Right renal pelvis (tissue), 4 donors: ENCODE measurements at regions not wholly inside any gene's neighbourhood (a gene's known extent, or its start where the extent isn't known, plus 50 kb on each side); places are given as distances from the start of the nearest gene placed in this dataset.

Experiments used
- DNase-seq, 4 donors: peaks; one replicate each; pipeline ENCODE4 v3.0.0-alpha.2; 2013; ENCODE audit warnings: low read depth in 4 of 4, low spot score in 3 of 4, missing footprints in 1 of 4

DNA sequence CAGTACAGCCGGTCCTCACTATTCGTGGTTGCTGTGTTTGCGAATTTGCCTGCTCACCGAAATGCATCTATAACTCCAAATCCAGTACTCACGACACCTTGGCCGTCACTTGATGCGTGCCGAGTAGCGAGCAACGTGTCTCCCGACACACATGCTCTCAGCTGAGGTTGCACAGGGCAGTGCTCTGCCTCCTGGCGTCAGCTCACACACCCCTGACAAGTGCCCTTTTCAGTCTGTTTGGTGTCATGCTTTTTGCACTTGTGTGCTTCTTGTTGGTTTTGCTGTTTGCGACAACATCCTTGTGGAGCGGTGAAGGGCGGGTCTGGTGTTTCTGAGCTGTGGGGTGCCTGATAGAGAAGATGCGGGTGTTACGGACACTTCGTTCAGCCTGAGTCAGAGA is 110.4 kb upstream of the RFLNA start:
- no peak for DNase-seq

DNA sequence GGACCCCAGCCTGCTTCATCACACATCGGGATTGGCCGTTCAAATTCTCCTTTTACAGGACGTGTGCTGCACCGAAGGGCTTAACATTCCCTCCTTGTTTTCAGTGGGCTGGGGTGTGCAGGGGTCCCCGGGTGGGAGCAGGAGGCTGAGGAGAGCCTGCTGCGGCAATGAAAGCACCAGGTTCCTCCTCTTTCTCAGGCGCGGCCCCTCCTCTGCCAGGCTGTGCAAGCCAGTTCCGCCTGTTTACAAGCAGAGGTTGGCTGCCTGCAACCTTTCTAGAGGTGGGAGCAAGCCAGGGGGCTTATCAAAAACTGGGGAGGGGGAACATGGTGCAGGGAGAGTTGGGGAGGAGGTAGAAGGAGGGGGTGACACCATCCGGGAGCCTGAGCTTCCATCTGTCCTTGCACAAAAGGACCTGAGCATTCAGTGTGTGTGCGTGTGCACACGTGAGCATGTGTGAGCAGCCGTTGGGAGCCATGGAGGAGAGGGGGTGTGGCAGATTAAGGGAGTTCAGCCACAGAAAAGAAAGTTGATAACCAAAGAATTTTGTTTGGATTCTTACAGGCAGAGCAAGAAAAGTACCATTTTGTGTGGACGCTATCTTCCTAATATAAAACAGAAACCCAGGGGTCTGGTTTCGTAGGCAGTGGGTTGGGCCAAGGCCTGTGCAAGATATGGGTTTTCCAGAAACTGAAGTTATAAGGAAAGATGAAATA is 108.8 kb upstream of the RFLNA start:
- DNase-seq = no peak

DNA sequence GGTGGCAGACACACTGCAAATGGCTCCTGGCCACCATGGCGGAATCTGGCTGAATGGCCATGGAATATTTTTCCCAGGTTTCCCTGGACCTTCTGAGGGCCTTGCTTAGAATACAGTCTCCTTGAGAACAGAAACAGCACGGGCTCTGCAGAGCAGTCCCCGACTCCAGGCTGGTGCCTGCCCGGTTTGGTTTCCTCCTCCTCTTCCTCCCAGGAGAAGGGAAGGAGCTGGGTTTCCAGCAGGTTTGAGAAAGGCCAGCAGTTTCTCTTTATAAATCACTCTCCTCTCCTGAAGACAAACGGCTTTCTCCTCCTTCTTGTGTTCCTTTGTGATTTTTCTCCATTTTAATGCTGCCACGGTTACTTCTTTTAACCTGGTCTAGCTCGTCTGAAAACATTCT is 106.8 kb upstream of the RFLNA start:
- DNase-seq = no peak

DNA sequence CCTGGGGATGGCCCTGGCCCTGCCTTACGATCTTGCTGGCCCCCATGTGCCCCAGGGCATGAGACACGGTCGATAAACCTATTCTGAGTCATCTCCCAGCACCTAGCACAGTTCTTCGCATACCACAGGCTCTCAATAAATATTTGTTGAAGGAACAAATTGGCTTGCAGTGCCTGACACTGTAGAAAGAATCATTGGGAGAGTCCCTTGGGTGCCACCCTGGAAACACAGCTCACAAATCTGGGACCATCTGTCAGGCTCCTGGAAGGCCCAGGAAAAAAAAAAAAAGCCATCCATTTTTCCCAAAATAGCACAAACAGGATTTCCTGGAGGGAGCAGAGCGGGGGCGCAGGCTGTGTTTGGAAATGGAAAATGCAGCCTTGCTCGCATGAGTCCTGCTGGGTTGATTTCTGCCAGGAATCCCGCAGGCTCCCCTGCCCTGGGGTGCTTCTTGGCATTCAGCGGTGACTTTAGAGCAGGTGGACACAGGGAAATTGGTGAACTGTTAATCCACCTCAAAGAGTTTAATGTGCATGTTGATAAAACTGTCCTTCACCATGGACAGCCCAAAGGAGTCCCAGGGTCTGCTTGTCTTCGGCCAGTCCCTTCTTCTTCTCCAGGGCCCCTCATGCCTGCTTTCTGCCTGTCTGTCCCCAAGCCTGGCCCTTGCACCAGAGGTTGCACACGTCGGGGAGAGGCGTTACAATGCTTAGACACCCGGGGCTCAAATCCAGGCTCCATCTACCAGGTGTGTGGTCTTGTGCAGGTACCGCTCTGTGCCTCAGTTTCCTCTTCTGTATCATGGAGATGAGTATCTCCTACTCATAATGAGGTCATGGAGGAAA is 106.1 kb upstream of the RFLNA start:
- DNase-seq = no peak

DNA sequence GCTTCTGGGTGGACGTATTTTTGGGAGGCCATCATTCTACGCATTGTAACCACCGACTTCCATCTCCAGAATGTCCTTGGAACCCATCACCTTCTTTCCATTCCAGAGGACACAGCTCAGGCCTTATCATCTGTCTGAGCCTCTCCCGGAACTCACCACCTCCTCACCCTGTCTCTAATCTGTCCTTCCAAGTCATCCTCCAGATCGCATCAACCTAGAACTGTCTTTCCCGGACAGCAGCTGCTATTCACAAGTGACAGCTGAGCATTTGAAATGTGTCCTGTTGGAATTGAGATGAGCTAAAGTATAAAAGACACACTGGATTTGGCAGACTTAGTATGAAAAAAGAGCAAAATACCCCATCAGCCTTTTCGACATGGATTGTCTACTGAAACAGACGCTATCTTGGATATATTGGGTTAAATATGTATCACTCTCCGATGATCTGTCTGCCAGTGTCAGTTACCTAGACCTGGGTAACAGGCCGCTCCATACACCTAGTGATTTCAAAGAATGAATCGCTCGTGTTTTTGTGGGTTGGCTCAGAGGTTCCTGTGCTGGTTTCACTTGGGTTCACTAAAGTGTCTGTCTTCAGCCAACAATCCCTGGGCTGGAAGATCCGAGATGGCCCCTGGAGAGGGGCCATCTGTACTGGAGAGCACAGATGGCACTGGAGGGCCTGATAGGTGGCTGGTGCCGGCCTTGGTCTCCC is 104.4 kb upstream of the RFLNA start:
- no peak for DNase-seq

DNA sequence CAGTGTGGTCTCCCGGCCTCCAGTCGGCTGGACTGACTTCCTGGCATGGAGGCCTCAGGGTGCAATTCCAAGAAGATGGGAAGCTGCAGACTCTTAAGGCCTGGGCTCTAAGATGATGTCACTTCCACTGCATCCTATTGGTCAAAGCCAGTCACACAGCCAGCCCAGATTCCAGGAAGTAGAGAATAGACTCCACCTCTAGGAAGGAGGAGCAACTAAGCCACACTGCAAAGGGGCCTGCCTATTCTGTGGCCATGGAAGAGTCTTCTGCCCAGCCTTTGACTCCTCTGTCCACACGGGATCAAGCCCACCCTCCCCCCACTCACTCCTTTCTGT is 103.9 kb upstream of the RFLNA start:
- no peak for DNase-seq

DNA sequence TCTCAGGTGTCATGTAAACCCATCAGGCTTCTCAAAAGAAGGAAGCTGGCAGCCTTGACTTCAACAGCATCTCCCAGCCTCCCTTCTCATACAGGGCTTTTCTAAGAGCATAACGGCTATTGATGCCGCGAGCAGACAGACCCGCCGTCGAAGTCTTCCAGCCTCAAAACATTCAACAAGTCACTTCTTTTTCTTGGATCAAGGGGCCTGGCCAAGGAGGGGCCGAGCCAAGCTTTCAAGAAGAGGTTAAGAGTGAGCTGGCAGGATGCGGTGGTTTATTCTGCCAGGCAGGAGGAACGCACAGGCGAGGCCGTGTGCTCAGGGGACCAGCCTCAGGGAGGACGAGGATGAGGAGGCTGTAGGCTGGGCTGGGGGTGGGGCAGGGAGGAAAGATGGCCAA is 102.9 kb upstream of the RFLNA start:
- no peak for DNase-seq

DNA sequence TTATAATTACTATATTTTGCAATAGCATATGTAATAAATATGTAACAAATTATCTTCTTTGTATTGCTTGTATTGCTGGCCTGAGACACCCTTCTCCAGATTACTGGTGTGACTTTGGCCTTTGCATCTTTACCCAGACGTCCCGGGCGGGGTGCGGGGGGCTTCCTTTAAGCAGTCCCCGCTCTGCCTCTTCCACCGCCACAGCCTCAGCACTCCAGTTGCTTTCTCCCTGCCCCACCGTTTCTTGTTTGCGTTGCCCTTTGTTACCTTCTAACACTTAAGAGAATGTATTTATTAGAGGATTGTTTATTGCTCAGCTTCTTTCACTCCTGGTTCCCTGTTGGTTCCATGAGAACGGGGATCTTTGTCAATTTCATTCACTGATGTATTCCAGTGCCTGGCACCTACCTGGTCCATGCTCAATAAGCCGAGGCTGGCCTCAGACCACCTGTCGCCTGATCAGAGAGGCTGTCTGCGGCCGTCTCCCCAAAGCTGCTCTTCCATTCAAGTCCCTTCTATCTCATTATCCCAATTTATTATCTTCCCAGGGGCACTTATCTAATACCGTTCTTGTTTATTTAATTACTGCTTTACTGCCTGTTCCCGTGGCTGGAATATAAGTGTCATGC is 100.5 kb upstream of the RFLNA start:
- no peak for DNase-seq

DNA sequence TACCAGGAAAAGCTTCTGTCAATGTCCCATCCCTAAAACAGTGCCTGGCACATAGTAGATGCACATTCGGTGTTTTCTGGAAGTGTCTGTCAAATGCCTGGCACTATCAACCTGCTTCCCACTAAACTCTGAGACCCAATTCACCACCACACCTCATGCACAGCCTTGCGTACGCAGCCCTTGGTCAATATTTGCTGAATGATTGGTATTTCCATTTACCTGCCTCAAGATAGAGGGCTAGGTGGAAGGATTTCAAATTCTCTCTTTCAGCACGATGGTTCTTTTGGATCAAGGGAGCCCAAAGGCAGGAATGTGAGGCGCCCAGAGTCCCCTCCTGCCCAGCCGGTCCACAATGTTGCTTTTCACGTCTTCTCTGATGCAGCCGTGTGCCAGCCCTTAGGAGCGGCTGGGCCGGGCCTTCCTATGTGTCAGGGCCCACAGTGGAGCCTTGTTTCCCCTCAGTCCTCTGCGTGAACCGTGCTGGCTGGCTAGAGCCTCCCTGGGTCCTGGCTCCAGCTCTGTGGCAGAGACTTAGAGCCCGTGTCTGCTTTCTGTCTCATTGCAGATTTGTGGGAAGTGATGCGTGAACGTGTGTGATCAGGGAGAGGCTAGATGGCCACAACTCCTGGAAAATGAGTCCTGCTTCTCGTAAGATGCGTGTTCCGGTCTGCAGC is 99.9 kb upstream of the RFLNA start:
- DNase-seq = no peak

DNA sequence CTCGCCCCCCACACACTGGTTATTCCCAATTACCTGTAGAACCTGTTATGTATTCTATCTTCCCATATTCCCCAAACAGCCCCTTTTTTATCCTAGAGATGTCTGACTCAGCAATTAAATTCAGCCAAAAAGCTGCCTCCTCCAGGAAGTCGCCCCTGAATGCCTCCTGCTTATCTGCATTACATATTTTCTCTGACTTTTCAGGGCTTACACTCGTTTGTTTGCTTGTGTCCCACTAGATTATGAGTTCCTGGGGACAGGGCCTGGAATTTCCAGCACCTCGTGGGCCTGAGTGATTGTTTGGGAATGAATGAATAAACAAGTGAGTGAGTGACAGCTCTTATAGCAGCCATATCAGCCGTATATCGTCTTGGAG is 99.3 kb upstream of the RFLNA start:
- no peak for DNase-seq

DNA sequence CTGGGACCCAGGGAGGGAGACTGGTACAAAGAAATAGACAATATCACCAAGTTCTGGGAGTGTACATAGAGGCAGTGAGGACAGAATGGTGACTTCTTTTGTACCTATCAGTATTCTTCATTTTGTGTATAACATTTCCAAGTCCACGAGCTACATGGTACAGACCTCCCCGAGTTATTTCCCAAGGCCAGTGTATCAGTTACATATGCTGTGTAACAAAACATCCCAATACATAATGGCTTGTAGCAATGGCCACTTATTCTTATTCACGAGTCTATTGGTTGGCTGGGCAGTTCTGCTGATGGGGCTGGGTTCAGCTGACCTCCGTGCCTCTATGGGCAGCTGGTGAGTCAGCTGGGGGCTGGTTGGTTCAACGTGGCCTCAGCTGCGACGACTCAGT is 98.7 kb upstream of the RFLNA start:
- no peak for DNase-seq

DNA sequence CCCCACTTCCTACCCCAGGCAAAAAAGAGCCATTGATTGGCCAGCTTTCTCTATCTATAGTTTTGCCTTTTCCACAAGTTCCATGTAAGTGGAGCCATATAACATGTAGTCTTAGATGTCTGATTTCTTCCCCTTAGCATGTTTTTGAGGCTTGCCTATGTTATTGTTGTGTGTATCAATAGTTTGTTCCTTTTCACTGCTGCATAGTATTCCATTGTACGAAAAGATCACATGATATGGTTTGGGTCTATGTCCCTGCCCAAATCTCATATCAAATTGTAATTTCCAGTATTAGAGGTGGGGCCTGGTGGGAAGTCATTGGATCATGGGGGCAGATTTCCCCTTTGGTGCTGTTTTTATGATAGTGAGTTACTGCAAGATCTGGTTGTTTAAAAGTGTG is 93.6 kb upstream of the RFLNA start:
- no peak for DNase-seq

DNA sequence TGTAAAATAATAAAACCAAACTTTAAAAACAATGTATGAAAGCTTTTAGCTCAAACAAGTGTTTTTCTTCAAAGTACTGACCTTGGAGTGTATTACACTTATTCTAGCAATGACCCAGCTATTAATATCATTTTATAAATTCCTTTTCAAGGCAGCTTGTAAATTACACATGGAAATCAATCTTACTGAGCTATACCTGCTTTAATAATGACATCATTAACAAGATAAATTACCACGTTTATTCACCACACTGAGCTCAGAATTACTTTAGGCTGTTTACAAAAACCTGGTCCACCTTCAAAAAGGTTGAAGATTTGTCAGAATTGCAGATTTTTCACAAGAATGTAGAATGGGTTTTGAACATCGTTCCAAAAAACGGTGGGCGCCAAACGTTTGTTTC is 91.7 kb upstream of the RFLNA start:
- no peak for DNase-seq

DNA sequence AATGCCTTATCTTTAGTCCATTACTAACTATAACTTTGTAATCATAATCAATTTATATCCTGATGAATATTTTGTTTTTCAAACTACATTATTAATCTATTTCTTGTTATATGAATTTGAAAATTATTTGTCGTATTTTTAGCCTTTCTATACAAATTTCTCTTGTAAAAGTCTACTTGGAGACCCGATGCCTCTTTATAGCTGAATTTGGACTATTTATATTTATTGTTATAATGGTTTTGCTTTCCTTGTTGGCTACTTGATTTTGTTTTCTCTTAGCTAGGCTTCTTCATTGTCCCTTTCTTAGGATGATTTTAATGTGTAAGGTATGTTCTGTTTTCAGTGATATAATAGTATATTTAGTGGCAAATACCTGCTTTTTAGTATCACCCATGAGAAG is 89.5 kb upstream of the RFLNA start:
- no peak for DNase-seq

DNA sequence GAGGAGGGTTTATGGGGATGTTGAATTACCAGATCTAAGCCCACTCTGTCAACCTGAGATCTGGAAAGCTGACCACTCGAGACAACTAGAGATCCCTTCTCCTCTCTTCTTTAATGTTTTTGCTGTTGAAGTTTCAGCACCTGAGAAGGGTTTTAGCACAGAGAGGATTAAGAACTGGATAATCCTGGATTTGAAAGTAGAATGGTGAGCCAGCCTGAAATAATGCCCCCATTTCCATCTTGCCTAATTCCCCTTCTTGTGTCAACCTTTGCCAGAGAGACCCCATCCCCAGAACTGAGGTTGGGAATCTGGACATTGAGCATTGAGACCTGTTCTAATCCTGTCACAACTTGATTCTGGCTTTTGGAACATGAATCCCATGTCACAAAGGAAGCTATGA is 87.8 kb upstream of the RFLNA start:
- DNase-seq = no peak

DNA sequence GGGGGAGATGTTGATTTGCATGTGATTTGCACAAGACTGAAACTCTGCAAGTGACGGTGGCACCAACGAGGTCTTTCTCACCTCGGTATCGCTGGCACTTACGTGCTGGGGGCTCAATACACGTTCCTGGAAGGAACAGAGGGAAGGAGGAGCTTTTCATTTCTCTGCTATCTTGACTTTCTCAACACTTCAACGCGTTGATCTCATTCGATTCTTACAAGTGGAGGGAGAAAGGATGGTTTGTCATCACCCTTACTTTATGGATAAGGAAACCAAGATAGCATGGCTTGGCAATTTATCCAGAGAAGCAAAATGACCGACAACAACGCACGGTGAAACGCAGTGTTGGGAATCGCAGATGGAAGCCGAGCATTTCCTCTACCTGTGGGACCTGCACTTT is 87.3 kb upstream of the RFLNA start:
- no peak for DNase-seq

DNA sequence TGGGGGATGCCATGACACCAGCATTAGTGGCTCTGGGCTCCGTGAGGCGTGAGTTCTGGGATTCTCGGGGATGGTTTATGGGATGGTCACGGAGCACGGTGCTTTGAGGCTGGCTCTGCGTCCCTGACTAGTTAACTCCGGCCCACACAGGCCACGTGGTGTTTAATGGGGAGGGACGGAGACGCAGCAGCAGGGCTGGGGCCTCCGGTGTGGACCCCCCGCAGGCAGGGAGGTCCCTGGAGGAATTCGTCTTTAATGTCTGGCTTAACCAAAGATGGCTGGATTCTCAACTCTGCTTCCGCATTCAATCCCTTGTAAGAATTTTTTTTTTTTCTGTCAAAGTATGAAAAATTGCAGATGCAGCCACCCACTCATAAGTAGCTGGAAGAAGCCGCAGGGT is 86.4 kb upstream of the RFLNA start:
- DNase-seq = no peak

DNA sequence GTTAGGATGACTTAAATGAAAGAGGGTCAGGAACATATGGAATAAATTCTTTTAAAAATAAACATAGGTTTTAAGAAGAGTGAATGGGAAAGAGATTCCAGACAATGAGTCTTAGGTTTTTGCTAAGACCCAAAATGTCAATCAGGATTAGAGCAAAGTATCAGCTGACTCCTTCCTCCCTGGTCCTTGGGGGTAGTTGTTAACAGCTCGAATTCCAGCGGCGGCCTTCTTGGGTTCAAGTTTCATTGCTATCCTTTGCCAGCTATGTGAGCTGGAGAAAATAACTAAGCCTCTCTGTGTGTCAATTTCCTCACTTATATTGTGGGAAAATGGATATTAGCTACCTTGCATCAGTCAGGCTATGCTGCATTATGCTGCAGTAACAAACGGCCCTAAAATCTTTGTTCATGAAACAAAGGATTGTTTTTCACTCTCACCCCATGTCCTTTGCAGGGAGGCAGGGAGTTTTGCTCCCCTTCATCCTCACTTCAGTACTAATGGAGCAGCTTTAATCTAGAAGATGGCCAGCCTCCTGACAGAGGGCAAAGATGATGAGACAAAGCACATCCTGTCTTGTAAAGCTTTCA is 83.8 kb upstream of the RFLNA start:
- DNase-seq = no peak

DNA sequence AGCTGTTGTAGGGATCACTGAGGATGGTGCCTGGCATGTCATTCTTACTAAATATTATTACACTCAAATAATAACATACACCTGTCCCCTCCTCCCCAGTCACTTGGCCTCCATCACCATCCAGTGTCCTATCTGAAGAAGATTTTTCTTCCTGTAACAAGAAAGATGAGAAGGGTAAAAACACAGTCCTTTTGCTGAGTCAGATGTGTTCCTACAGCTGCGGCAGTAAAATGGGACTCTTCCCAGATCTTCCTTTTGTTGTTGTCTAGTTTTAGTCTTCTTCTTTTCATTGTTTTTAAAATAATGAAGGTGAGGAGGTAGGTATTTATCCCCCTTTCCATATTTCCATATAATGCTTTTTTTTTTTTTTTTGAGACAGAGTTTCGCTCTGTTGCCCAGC is 83.1 kb upstream of the RFLNA start:
- DNase-seq = no peak

DNA sequence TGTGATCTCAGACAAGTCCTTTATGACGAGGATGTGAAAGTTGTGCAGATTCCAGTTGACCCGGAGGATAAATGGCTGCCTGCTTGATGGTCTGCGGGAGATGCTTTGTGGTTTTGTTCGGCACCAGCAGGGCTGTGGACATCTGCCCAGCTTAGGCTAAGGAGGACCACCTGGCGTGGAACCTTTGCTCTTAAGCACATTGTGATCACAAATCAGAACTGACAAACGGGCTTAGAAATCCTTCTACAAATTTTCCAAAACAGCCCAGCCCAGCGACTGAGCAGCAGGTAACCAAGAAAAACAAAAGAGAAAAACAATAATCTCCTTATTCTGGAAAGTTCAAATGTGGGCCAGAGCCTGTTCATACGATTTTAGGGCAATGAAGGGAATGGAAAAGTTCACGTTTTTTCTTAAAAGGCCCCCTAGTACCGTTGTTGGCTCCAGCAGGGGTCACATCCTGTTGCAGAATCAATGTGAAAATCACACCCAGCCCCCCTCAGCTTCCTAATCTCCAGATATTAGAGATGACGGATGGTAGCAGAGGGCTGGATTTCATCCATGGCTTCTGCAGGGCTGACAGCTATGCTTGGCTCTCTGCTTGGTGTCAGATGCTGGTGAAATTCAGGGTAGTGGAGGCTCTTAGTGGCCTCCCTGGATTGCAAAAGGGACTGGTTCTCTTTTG is 81.1 kb upstream of the RFLNA start:
- DNase-seq = no peak
